ENCODE measurements at regions not wholly inside any gene's neighbourhood (a gene's known extent, or its start where the extent isn't known, plus 50 kb on each side); places are given as distances from the start of the nearest gene placed in this dataset.

GRCh38 chr14:38710196-38710595 is 392.8 kb downstream of the SEC23A start (continued):
- TF ChIP-seq NRF1 (IDR thresholded peaks at IDR 0.05; ENCODE audit: low read depth, low read length) (no peak), JUND (IDR thresholded peaks at IDR 0.05; ENCODE audit: low read length) (no peak), POLR2AphosphoS5 (IDR thresholded peaks at IDR 0.05; ENCODE audit: low read depth, low read length) (no peak), MAFK (IDR thresholded peaks at IDR 0.05; ENCODE audit: low read depth, low read length) (no peak)
- TF ChIP-seq, protein P1, sequence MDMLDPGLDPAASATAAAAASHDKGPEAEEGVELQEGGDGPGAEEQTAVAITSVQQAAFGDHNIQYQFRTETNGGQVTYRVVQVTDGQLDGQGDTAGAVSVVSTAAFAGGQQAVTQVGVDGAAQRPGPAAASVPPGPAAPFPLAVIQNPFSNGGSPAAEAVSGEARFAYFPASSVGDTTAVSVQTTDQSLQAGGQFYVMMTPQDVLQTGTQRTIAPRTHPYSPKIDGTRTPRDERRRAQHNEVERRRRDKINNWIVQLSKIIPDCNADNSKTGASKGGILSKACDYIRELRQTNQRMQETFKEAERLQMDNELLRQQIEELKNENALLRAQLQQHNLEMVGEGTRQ (IDR thresholded peaks at IDR 0.05; ENCODE audit: low read length), result no peak
- TF ChIP-seq, protein P2, sequence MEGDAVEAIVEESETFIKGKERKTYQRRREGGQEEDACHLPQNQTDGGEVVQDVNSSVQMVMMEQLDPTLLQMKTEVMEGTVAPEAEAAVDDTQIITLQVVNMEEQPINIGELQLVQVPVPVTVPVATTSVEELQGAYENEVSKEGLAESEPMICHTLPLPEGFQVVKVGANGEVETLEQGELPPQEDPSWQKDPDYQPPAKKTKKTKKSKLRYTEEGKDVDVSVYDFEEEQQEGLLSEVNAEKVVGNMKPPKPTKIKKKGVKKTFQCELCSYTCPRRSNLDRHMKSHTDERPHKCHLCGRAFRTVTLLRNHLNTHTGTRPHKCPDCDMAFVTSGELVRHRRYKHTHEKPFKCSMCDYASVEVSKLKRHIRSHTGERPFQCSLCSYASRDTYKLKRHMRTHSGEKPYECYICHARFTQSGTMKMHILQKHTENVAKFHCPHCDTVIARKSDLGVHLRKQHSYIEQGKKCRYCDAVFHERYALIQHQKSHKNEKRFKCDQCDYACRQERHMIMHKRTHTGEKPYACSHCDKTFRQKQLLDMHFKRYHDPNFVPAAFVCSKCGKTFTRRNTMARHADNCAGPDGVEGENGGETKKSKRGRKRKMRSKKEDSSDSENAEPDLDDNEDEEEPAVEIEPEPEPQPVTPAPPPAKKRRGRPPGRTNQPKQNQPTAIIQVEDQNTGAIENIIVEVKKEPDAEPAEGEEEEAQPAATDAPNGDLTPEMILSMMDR (IDR thresholded peaks at IDR 0.05; ENCODE audit: control extremely low read depth in 1 of 3, insufficient read depth in 1 of 3, low read depth in 1 of 3, low read length in 3 of 3), result no peak

Measured in H1 (cell line).